HG03039 (cell line): ENCODE measurements at regions not wholly inside any gene's neighbourhood (a gene's known extent, or its start where the extent isn't known, plus 50 kb on each side); places are given as distances from the start of the nearest gene placed in this dataset.
"Not testable (repeated sequence)": the region's sequence is repeated elsewhere in the genome, so short reads cannot be mapped to it uniquely, and the experiment has no call there.

ENCODE experiments used
- ATAC-seq: cut with Tn5 transposase; IDR thresholded peaks from one replicate; pipeline ENCODE4 v1.9.1; 2021; ENCODE audit warnings: mild to moderate bottlenecking, moderate library complexity; ENCODE audit not compliant: unreplicated experiment

GRCh38 chr5:160479220-160479619 lies 57.6 kb downstream of the PTTG1 start:
- no peak for ATAC-seq

GRCh38 chr5:160479926-160480325 lies 58.3 kb downstream of the PTTG1 start:
- no peak for ATAC-seq

GRCh38 chr5:160480652-160481051 lies 59.0 kb downstream of the PTTG1 start:
- ATAC-seq: no peak

- no peak for ATAC-seq
Measured at GRCh38 chr5:160484678-160485077, 63.0 kb downstream of the PTTG1 start.

- no peak for ATAC-seq
Measured at GRCh38 chr5:160485364-160485969, 63.8 kb downstream of the PTTG1 start.

- ATAC-seq: peak; percentile 62
Measured at GRCh38 chr5:160486573-160486972, 64.9 kb downstream of the PTTG1 start.

- ATAC-seq: no peak
Measured at GRCh38 chr5:160488394-160489325, 67.0 kb downstream of the PTTG1 start.

GRCh38 chr5:160491438-160491837 lies 69.8 kb downstream of the PTTG1 start:
- ATAC-seq: no peak

- no peak for ATAC-seq
Measured at GRCh38 chr5:160492565-160492964, 70.9 kb downstream of the PTTG1 start.

GRCh38 chr5:160493806-160494338 lies 72.2 kb downstream of the PTTG1 start:
- ATAC-seq: no peak

GRCh38 chr5:160494451-160494850 lies 72.8 kb downstream of the PTTG1 start:
- no peak for ATAC-seq

GRCh38 chr5:160496334-160496733 lies 74.7 kb downstream of the PTTG1 start:
- peak; percentile 74 for ATAC-seq

GRCh38 chr5:160496784-160497183 lies 75.1 kb downstream of the PTTG1 start:
- ATAC-seq: no peak

- ATAC-seq: no peak
Measured at GRCh38 chr5:160497878-160498277, 76.2 kb downstream of the PTTG1 start.

- ATAC-seq: not testable (repeated sequence)
Measured at GRCh38 chr5:160498441-160499043, 76.9 kb downstream of the PTTG1 start.

- no peak for ATAC-seq
Measured at GRCh38 chr5:160500786-160501779, 79.4 kb downstream of the PTTG1 start.

- no peak for ATAC-seq
Measured at GRCh38 chr5:160504906-160505305, 83.3 kb downstream of the PTTG1 start.

- ATAC-seq: peak; percentile 66
Measured at GRCh38 chr5:160506006-160507004, 84.7 kb downstream of the PTTG1 start.

GRCh38 chr5:160507221-160507721 lies 85.6 kb downstream of the PTTG1 start:
- peak; percentile 46 for ATAC-seq
